Omental fat pad (tissue), 3 donors: ENCODE measurements at regions not wholly inside any gene's neighbourhood (a gene's known extent, or its start where the extent isn't known, plus 50 kb on each side); places are given as distances from the start of the nearest gene placed in this dataset.
"Not testable (repeated sequence)": the region's sequence is repeated elsewhere in the genome, so short reads cannot be mapped to it uniquely, and the experiment has no call there.

Experiments used
- ATAC-seq: fragments of 150-250 bp; one replicate; pipeline ENCODE4 v1.9.1; 2016; ENCODE audit warnings: mild to moderate bottlenecking, moderate library complexity; ENCODE audit not compliant: low FRiP score
- DNase-seq: peaks from one replicate; pipeline ENCODE4 v3.0.0-alpha.2; 2019; ENCODE audit warnings: low spot score
- TF ChIP-seq, protein P1 (sequence below), 3 donors: fragments of 450-650 bp; IDR thresholded peaks; one replicate each; pipeline ENCODE4 v1.5.1; 2016 to 2017; ENCODE audit warnings: antibody characterized with exemption in 3 of 3, mild to moderate bottlenecking in 3 of 3, moderate library complexity in 2 of 3

DNA sequence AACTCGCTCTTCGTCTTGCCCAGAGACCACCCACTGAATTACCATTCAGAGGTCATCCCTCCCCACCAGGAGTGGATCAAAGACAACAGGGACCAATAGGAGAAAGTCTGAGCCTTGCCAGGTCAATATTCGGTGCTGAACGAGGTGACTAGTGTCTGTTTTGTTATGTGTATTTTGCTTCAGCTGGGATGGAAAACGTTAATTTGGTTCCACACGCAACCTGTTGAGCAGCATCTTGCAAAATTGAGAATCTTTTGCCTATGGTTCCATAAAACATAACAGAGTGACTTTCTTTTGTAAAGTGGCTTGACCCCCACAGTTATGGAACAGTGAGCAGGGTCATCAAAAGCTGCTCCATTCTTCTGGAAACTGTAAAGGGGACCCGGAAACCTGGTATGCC, 168.4 kb downstream of the MSX2 start:
- no peak for DNase-seq
- TF ChIP-seq, protein P1, sequence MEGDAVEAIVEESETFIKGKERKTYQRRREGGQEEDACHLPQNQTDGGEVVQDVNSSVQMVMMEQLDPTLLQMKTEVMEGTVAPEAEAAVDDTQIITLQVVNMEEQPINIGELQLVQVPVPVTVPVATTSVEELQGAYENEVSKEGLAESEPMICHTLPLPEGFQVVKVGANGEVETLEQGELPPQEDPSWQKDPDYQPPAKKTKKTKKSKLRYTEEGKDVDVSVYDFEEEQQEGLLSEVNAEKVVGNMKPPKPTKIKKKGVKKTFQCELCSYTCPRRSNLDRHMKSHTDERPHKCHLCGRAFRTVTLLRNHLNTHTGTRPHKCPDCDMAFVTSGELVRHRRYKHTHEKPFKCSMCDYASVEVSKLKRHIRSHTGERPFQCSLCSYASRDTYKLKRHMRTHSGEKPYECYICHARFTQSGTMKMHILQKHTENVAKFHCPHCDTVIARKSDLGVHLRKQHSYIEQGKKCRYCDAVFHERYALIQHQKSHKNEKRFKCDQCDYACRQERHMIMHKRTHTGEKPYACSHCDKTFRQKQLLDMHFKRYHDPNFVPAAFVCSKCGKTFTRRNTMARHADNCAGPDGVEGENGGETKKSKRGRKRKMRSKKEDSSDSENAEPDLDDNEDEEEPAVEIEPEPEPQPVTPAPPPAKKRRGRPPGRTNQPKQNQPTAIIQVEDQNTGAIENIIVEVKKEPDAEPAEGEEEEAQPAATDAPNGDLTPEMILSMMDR (IDR thresholded peaks at IDR 0.05), result no peak
- ATAC-seq, result no peak

DNA sequence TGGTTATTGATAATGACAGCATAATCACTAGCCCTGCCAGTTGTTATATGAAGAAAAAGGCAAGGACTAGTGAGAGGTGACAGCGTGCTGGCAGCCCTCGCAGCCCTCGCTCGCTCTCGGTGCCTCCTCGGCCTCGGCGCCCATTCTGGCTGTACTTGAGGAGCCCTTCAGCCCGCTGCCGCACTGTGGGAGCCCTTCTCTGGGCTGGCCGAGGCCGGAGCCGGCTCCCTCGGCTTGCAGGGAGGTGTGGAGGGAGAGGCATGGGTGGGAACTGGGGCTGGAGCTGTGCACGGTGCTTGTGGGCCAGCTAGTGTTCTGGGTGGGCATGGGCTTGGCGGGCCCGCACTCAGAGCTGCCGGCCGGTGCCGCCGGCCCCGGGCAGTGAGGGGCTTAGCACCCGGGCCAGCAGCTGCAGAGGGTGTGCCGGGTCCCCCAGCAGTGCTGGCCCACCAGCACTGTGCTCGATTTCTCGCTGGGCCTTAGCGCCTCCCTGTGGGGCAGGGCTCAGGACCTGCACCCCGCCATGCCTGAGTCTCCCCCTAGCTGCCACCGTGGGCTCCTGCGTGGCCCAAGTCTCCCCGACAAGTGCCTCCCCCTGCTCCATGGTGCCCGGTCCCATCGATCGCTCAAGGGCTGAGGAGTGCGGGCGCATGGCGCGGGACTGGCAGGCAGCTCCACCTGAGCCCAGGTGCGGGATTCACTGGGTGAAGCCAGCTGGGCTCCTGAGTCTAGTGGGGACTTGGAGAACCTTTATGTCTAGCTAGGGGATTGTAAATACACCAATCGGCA, 156.2 kb downstream of the MSX2 start:
- DNase-seq, ATAC-seq: not testable (repeated sequence)

DNA sequence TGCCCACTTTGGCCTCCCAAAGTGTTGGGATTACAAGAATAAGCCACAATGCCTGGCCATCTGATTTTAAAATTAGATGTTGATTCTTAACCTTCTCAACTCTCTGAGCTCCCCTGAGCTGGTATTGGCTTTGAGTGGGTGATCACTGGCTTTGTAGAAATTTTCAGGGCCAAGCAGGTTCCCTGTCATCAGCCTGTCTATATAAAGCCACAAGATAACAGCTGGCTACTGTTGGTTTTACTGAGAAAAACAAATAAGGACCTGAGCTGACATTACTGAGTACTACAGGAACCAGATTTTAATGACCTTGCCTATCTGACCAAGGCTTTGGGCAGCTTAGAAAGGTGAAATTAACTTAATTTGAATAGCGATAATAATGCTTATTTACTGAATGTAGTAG, 153.6 kb downstream of the MSX2 start:
- TF ChIP-seq, protein P1 (IDR thresholded peaks at IDR 0.05), result no peak
- no peak for ATAC-seq
- DNase-seq, result no peak

DNA sequence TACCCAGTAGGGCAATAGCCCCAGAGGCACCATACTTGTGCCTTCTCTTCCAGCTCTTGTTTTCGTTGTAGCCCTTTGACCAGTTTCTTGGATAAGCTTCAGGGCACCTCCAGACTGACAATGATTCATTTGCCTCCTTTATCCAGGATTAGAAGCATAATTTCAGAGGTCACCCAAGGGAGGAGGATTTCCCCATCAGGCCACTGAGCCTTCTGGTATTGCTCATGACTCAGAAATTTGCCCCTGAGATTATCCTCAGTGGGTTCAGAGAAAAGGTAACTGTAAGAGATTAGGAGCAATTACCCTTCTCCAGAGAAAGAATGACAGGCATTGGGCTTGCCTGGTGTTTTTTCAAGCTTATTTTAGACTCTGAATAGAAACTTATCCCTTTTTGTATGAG, 147.9 kb downstream of the MSX2 start:
- ATAC-seq, result no peak
- no peak for DNase-seq

DNA sequence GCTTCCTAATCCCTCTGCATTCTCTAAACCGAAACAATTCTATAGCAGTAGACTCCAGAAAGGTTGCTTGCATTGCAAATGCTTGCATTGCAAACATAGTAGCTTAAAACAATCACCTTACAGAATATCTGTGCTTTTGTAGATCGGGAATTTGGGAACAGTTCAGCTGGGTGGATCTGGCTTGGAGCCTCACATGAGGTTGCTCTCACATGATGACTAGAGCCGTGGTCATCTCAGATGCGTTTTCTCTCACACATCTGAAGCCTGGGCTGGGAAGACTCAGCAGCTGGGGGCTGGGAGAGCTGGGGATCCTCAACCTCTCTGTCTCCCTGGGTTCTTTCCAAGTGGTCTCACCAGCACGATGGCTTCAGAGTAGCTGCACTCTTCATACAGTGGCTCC, 127.8 kb downstream of the MSX2 start:
- TF ChIP-seq, protein P1 (IDR thresholded peaks at IDR 0.05), result no peak
- ATAC-seq (no peak), DNase-seq (no peak)

More for the DNA sequence above, 147.9 kb downstream of the MSX2 start:
- TF ChIP-seq, protein P1 (IDR thresholded peaks at IDR 0.05), result no peak

DNA sequence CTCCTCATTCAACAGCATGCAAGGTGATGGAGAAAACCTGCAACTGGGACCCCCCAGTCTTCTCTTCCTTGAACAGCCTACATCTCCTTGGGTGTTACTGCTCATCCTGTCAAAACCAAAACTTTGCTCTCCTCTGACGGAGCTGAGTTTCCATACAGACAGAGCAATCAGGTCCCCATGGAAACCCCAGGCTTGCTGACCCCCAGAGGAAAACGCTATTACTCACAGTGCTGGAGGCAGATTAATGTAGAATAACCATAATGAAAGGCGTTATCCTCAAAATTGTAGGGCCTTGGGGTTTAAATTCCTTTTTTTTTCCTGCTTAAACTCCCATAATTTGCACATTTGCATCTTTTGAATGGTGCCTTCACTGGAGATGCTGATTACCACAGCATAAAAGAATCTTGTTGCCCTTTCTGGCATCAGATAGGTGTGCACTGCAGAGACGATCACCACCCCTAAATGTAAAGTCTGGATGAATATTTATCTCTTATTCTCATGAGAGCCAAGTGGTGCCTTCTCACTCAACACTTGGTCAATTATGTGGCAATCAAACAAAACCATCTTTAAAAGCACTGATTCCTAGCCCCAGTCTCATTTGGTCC, 126.3 kb downstream of the MSX2 start:
- TF ChIP-seq, protein P1 (IDR thresholded peaks at IDR 0.05), result no peak
- ATAC-seq, result no peak

DNA sequence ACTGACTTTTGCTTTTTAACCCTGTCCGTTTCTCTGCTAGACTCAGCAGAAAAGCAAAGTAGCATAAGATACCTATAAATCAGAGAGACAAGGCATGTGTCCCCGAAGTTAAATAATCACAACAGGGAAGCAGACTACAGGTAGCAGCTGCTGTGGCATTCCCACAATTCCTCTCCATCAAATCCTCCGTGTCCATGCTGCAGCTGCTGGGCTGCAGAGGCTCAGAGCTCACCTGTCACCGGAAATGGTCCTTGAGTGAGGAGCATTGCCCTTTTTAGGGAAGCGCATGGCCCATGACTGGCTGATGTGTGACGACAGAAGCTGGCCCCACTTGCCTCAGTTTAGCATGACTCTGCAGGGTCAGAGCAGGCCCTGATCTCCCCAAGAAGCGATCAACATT, 125.0 kb downstream of the MSX2 start:
- DNase-seq, result no peak
- no peak for ATAC-seq
- TF ChIP-seq, protein P1 (IDR thresholded peaks at IDR 0.05), result no peak

More for the DNA sequence above, 126.3 kb downstream of the MSX2 start:
- no peak for DNase-seq
